ENCODE measurements at regions not wholly inside any gene's neighbourhood (a gene's known extent, or its start where the extent isn't known, plus 50 kb on each side); places are given as distances from the start of the nearest gene placed in this dataset.

- no peaks in the 10 kb centered on the region for H3K79me2 ChIP-seq (ENCODE audit: low read length)
- no peaks in the 10 kb centered on the region for H3K36me3 ChIP-seq (replicated peaks; ENCODE audit: insufficient read depth, low read length)
- H3K9me2 ChIP-seq (replicated peaks; ENCODE audit: insufficient read depth, low read length): no peaks in the 10 kb centered on the region
- no peak overlapping the region for H2AFZ ChIP-seq (ENCODE audit: low read length)
- no peaks in the 10 kb centered on the region for H3K9me3 ChIP-seq (replicated peaks; ENCODE audit: insufficient read depth, low read length)
- no peak overlapping the region for H3K27ac ChIP-seq (ENCODE audit: low read length)
- TF ChIP-seq, protein P1, sequence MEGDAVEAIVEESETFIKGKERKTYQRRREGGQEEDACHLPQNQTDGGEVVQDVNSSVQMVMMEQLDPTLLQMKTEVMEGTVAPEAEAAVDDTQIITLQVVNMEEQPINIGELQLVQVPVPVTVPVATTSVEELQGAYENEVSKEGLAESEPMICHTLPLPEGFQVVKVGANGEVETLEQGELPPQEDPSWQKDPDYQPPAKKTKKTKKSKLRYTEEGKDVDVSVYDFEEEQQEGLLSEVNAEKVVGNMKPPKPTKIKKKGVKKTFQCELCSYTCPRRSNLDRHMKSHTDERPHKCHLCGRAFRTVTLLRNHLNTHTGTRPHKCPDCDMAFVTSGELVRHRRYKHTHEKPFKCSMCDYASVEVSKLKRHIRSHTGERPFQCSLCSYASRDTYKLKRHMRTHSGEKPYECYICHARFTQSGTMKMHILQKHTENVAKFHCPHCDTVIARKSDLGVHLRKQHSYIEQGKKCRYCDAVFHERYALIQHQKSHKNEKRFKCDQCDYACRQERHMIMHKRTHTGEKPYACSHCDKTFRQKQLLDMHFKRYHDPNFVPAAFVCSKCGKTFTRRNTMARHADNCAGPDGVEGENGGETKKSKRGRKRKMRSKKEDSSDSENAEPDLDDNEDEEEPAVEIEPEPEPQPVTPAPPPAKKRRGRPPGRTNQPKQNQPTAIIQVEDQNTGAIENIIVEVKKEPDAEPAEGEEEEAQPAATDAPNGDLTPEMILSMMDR (IDR thresholded peaks at IDR 0.05; ENCODE audit: low read length): no peak
- TF ChIP-seq EZH2phosphoT487 (IDR thresholded peaks at IDR 0.05; ENCODE audit: low read length): no peak
- no peak for TF ChIP-seq EZH2 (optimal IDR thresholded peaks at IDR 0.05; ENCODE audit: low read depth, low read length)
- no peaks in the 10 kb centered on the region for H3K27me3 ChIP-seq (replicated peaks; ENCODE audit: insufficient read depth, low read length)
- H3K9ac ChIP-seq (ENCODE audit: low read length): no peak overlapping the region
- no peak overlapping the region for H3K4me2 ChIP-seq (ENCODE audit: low read depth, low read length)
- DNase-seq: no peak
- H3F3A ChIP-seq (ENCODE audit: insufficient read depth, low read length): no peaks in the 10 kb centered on the region
- no peak overlapping the region for H3K4me3 ChIP-seq (ENCODE audit: low read length)
- H3K4me1 ChIP-seq (ENCODE audit: low read length): no peaks in the 10 kb centered on the region
- no peaks in the 10 kb centered on the region for H4K20me1 ChIP-seq (ENCODE audit: insufficient read depth, low read length)
Measured at GRCh38 chr15:69781411-69782125, 316.1 kb downstream of the TLE3 start.

DNA sequence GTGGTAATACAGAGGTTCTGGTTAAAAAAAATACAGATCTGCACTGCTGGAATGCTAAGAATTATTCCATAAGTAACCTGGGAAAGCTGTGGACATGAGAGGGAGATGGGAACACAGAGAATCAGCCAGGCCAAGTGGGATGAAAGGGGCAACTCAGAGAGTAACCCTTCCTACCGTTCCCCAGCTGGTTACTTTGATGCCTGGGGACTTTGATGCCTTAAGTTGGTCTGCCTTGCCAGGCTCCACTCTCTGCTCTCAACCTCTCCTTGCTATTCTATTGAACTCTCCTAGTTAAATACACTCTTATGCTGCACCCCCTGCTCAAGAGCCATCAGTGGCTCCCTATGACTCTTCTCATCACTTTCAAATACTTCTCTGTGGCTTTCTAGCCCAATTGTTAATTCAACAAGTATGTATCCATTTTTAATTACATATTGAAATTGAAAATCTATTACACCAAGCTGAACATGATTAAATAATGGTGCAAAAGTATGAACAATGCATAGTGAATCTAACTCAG is 315.5 kb downstream of the TLE3 start:
- H3K4me2 ChIP-seq (ENCODE audit: low read depth, low read length): no peak overlapping the region
- H3K9me2 ChIP-seq (replicated peaks; ENCODE audit: insufficient read depth, low read length): no peaks in the 10 kb centered on the region
- TF ChIP-seq, protein P1 (IDR thresholded peaks at IDR 0.05; ENCODE audit: low read length): no peak
- TF ChIP-seq EZH2 (optimal IDR thresholded peaks at IDR 0.05; ENCODE audit: low read depth, low read length) (no peak), EZH2phosphoT487 (IDR thresholded peaks at IDR 0.05; ENCODE audit: low read length) (no peak)
- H3K36me3 ChIP-seq (replicated peaks; ENCODE audit: insufficient read depth, low read length): no peaks in the 10 kb centered on the region
- DNase-seq: no peak
- no peaks in the 10 kb centered on the region for H3K79me2 ChIP-seq (ENCODE audit: low read length)
- H3K9me3 ChIP-seq (replicated peaks; ENCODE audit: insufficient read depth, low read length): no peaks in the 10 kb centered on the region
- H2AFZ ChIP-seq (ENCODE audit: low read length): no peak overlapping the region
- H3K27ac ChIP-seq (ENCODE audit: low read length): no peak overlapping the region
- H3K9ac ChIP-seq (ENCODE audit: low read length): no peak overlapping the region
- no peaks in the 10 kb centered on the region for H3F3A ChIP-seq (ENCODE audit: insufficient read depth, low read length)
- H3K27me3 ChIP-seq (replicated peaks; ENCODE audit: insufficient read depth, low read length): no peaks in the 10 kb centered on the region
- H4K20me1 ChIP-seq (ENCODE audit: insufficient read depth, low read length): no peaks in the 10 kb centered on the region
- H3K4me3 ChIP-seq (ENCODE audit: low read length): no peak overlapping the region
- no peaks in the 10 kb centered on the region for H3K4me1 ChIP-seq (ENCODE audit: low read length)

GRCh38 chr15:69782809-69783208 is 314.9 kb downstream of the TLE3 start:
- Histone ChIP-seq H3F3A (ENCODE audit: insufficient read depth, low read length) (no peaks in the 10 kb centered on the region), H3K27me3 (replicated peaks; ENCODE audit: insufficient read depth, low read length) (no peaks in the 10 kb centered on the region), H3K79me2 (ENCODE audit: low read length) (no peaks in the 10 kb centered on the region), H4K20me1 (ENCODE audit: insufficient read depth, low read length) (no peaks in the 10 kb centered on the region), H3K9ac (ENCODE audit: low read length) (no peak overlapping the region), H3K36me3 (replicated peaks; ENCODE audit: insufficient read depth, low read length) (no peaks in the 10 kb centered on the region), H3K4me1 (ENCODE audit: low read length) (no peaks in the 10 kb centered on the region), H3K27ac (ENCODE audit: low read length) (no peak overlapping the region), H3K9me3 (replicated peaks; ENCODE audit: insufficient read depth, low read length) (no peaks in the 10 kb centered on the region), H3K4me3 (ENCODE audit: low read length) (no peak overlapping the region), H3K9me2 (replicated peaks; ENCODE audit: insufficient read depth, low read length) (no peaks in the 10 kb centered on the region), H3K4me2 (ENCODE audit: low read depth, low read length) (no peak overlapping the region), H2AFZ (ENCODE audit: low read length) (no peak overlapping the region)
- TF ChIP-seq, protein P1 (IDR thresholded peaks at IDR 0.05; ENCODE audit: low read length): no peak
- TF ChIP-seq EZH2phosphoT487 (IDR thresholded peaks at IDR 0.05; ENCODE audit: low read length) (no peak), EZH2 (optimal IDR thresholded peaks at IDR 0.05; ENCODE audit: low read depth, low read length) (no peak)
- no peak for DNase-seq

Data from MM.1S (cell line).